GM21825 (cell line): ENCODE measurements at regions not wholly inside any gene's neighbourhood (a gene's known extent, or its start where the extent isn't known, plus 50 kb on each side); places are given as distances from the start of the nearest gene placed in this dataset.

Experiments used
- ATAC-seq: cut with Tn5 transposase; IDR thresholded peaks from one replicate; pipeline ENCODE4 v1.9.1; 2021; ENCODE audit warnings: mild to moderate bottlenecking, moderate library complexity; ENCODE audit not compliant: unreplicated experiment

GRCh38 chr9:81490605-81491331, 198.6 kb downstream of the TLE1 start:
- no peak for ATAC-seq

DNA sequence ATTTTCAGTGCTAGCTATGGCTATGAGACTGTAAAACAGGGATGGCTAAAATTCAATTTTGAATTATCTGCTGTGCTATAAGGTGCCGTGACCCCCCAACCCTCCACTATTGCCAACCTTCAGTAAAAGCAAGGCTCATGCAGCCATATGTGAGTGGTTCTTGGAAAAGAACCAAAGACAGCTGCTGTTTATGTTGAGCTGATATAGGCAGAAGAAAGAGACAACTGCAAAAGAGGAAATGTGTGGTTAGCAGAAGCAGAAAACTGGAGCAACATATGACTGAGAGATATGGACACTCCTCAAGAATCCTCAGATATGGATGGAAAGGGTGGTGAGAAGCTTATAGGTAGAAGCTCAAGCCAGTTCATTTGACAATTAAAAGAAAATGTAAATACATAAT, 200.3 kb downstream of the TLE1 start:
- ATAC-seq, result no peak

- no peak for ATAC-seq
These were observed 208.3 kb downstream of the TLE1 start for GRCh38 chr9:81480828-81481604.

DNA sequence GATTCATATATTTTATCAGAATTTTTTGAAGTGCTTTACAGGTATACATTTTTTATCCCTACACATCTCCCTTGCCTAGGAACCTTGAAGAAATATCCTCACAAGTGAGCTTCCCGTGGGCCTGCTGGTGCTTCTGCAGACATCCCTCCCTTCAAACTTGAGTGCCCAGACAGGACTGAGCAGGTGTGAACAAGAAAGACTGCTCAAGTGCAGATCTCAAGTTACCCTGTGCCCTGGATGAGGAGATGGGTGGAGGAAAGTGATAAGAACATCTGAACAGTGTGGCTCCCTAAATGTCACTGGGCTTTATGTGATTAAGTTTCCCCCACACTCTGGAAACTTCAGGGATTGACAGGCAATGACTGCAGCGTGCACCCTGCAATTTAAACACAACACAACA, 209.8 kb downstream of the TLE1 start:
- ATAC-seq, result no peak

DNA sequence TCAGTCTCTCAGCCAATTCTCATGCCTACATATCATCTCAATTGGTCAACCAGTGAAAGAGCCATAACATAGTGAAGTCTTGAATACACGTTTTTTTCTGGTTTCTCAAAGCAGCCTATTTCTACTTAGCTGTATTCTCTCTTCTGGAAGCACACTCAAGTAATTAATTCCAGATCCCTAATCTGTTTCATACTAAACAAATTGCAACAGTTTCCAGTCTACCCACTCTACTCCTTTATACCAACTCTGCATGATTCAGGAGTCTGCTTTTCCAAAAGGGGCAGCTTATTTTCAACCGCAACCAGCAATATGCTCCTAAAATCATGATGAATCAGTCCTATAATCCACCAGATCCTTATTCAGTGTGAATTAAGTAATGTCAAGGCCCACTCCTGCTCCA, 211.7 kb downstream of the TLE1 start:
- ATAC-seq, result no peak

DNA sequence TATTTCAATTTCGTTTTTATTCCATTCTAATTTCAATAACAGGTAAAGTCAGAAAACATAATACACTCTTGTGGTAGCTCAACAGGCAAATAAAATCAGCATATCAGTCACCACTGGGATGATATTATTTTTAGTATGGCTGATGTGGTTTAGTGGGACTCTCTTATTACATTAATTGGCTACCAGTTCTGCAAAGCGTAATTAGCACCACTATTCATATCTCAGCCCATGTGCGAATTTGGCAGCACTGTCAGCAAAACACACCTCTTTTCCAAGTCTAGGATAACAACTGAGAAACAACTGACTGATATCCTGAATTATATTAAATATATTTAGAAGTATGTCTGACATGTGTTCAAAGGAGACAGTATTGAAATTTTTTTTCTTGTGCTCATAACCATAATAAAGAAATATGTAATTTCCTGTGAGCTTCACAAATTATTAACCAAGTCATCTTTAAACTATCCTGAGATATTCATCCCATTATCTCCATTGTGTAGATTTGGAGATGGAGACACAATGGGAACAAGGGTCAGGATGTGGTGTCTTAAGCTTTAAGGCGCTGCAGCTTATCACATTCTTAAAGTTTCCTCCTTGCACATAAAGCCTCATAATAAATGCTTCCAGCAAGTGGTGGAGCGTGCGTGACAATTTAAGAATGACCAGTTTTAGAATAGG, 212.4 kb downstream of the TLE1 start:
- ATAC-seq, result no peak

DNA sequence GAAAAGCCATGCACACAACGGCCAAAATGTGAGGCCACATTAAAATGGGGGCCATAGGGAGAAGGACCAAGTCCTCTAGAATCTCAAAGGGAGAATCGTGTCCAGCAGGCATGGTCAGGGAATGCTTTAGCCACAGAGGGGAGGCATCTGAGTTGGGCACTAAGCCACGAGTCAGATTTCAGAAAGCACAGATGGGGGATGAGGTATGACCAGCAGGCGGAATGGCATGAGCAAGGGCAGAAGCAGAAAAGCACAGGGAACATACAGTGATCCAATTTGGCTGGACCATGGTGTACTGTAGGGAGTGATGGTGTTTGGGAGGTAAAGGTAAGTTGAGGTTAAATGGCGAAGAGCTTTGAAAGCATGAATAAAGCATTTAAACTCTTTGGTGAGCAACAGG, 214.6 kb downstream of the TLE1 start:
- no peak for ATAC-seq

GRCh38 chr9:81474125-81474524, 215.2 kb downstream of the TLE1 start:
- ATAC-seq, result no peak

DNA sequence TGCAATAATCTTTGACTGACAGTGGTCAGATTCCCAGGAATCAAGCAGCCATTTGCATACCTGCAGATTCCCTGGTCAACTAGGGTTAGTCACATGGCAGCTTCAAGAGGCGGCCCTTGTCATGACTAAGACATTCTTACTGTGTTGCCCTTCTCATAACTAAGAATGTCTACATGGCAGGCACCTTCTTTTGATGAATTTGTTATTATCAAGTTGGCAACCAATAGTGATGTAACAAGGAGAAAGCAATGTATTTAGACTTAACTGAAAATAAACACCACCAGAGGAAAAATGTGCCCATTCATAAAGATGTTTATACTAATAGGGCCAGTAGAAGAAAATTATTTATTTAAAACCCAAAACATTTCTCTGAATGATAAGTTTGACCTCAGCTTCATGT, 215.6 kb downstream of the TLE1 start:
- ATAC-seq, result no peak

DNA sequence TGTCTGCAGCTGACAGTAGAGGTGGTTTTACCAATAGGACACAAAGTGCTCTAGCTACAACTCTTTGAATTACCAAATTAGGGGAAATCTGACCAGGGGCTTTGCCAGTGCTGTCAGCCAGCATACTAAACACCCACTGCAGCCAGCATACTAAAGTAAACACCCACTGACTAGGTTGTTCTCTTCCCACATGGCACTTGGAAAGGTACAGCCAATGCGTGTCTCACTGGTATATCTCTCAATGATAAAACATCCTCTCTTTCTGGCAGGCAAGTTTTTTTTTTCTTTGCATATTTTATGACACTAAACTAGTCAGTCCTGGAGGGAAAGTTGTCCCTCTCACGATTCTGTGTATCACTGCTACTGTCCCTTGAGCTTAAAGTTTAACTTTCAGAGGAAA, 216.1 kb downstream of the TLE1 start:
- no peak for ATAC-seq

DNA sequence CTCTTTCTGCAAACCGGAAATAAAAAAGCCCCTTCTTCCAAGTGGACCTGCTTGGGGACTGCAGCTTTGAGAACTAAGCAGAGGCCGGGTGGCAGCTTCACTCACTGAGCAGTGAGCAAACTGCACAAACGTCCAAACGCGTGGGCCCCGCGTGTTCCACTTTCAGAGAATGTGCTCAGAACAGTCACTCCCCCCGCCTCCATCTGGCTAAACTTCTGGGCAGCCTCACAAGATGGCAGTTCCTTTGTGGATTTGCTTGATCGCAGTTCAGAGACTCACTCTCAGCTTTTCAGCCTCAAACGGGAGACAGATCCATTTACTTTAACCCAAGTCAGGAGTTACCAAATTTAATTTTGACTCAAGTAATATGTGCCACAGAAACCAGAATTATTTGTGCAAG, 216.6 kb downstream of the TLE1 start:
- no peak for ATAC-seq

DNA sequence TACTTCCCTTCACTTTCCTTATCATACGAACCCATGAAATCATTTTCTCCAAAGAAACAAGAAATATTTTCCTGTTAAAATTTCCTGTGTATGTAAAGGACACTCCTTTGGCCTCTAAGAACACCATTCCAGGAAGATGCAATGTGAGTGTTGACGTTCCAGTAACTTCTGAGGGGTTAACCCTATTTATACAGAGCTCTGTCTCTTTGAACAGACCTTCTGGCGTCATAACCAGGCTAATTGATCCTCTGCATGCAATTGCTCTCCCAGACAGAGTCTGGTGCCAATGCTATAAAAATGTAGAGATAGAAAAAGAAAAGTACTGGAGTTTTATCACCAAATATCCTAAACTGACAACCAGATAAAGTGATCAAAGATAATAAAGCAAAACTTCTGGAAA, 218.5 kb downstream of the TLE1 start:
- ATAC-seq, result no peak

GRCh38 chr9:81468084-81468595, 221.2 kb downstream of the TLE1 start:
- ATAC-seq, result no peak

- ATAC-seq, result no peak
These were observed 222.4 kb downstream of the TLE1 start for GRCh38 chr9:81466981-81467380.

- ATAC-seq, result no peak
These were observed 223.8 kb downstream of the TLE1 start for GRCh38 chr9:81465468-81466011.

DNA sequence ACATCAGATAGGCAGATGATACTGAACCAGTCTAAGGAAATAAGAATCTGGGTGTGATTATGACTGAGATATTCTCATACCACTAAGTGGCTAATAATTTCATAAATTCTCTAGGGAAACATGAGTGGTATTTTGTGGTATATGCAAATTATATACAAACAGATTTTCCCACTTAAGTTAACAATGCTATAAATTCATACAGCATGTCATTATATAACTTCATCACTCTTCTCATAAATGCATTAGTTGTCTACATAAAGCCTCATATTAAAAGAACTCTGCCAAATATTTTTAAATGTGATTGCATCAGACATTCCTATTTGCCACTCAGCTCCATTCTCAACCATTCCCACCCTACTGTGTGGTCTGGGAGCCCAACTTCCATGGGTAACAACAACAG, 226.5 kb downstream of the TLE1 start:
- no peak for ATAC-seq

- ATAC-seq, result no peak
These were observed 228.2 kb downstream of the TLE1 start for GRCh38 chr9:81461196-81461595.

GRCh38 chr9:81460693-81461092, 228.7 kb downstream of the TLE1 start:
- no peak for ATAC-seq

DNA sequence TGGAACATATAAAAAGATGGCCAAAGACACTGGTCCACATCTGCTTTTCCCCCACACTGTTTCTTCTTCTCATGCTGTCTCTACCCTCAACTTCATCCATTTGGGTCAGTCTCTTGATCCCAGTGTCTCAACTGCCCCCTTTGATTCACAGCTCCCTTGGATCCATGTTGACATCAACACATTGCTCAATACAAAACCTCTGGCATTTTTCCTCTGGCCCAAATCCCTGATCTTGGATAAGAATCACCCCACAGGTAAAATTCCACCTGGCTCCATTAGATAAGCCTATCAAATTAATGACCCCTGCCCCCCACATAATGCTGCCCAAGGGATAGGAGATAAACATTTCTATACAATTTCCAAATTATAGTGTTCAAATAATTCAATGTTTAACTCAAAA, 229.8 kb downstream of the TLE1 start:
- ATAC-seq, result no peak

DNA sequence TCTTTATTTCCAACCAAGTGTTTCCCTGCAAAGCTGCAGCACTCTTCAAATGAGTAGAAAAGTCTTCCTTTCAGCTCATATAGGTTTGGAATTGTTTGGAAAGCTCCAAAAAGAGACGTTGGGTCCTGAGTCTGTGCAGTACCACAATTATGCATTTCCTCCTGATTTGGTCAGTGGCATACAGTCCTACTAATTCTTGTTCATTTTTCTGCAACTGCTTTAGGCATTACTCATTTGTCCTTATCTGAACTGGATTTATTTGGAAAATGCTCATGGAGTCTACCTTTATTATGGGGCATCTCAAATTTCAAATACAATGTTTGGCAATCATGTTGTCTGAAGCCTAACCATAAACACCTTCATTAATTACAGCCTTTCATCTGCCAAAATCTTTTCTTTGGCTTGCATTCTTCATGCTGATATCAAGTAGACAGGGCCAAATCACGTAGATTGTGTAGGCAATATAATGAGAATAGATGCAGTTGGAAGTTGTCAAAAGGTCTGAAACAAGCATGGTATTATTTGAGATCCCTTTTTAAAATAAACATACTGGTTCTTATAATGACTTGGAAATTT, 232.8 kb downstream of the TLE1 start:
- no peak for ATAC-seq
